Neutrophil (primary cell): ENCODE measurements at regions not wholly inside any gene's neighbourhood (a gene's known extent, or its start where the extent isn't known, plus 50 kb on each side); places are given as distances from the start of the nearest gene placed in this dataset.

Experiments used
- H3K27ac ChIP-seq: fragments of 200-600 bp; sonication (generic); 2 replicates; pipeline ENCODE4 v1.5.1; 2016; ENCODE audit warnings: mild to moderate bottlenecking, moderate library complexity
- H3K27me3 ChIP-seq: fragments of 200-600 bp; sonication (generic); 2 replicates; pipeline ENCODE4 v1.6.0; 2016; ENCODE audit warnings: mild to moderate bottlenecking
- H3K36me3 ChIP-seq: fragments of 200-600 bp; sonication (generic); 2 replicates; pipeline ENCODE4 v1.5.1; 2017
- H3K4me1 ChIP-seq, 2 experiments: fragments of 200-600 bp in 1 of 2; sonication (generic) in 1 of 2; 1 replicate in 1 of 2; 2 replicates in 1 of 2; pipeline versions ENCODE4 v1.5.1 to v1.6.1; 2013 to 2016; ENCODE audit warnings: low read depth in 1 of 2, low read length in 1 of 2, mild to moderate bottlenecking in 1 of 2, moderate library complexity in 1 of 2; ENCODE audit not compliant: control insufficient read depth in 1 of 2, insufficient read depth in 1 of 2
- H3K4me3 ChIP-seq, 2 experiments: fragments of 200-600 bp in 1 of 2; sonication (generic) in 1 of 2; 1 replicate in 1 of 2; 2 replicates in 1 of 2; pipeline ENCODE4 v1.5.1; 2013 to 2016; ENCODE audit warnings: low read depth in 1 of 2, low read length in 1 of 2, mild to moderate bottlenecking in 1 of 2, moderate library complexity in 1 of 2
- H3K9me3 ChIP-seq: fragments of 200-600 bp; sonication (generic); 2 replicates; pipeline ENCODE4 v1.5.1; 2016
- CTCF ChIP-seq: fragments of 200-600 bp; sonication (generic); IDR thresholded peaks from 2 replicates; pipeline ENCODE4 v1.5.1; 2016; ENCODE audit warnings: antibody characterized with exemption

- no peak overlapping the region for H3K4me3 ChIP-seq
- TF ChIP-seq CTCF: no peak
- H3K27ac ChIP-seq: no peak overlapping the region
- no peaks in the 10 kb centered on the region for H3K36me3 ChIP-seq
- no peaks in the 10 kb centered on the region for H3K4me1 ChIP-seq
- no peaks in the 10 kb centered on the region for H3K27me3 ChIP-seq
- no peaks in the 10 kb centered on the region for H3K9me3 ChIP-seq
Measured at GRCh38 chr12:127115468-127116035, 1151.4 kb upstream of the TMEM132C start.

GRCh38 chr12:127118251-127118650 is 1148.7 kb upstream of the TMEM132C start:
- no peak overlapping the region for H3K27ac ChIP-seq
- no peaks in the 10 kb centered on the region for H3K27me3 ChIP-seq
- no peak overlapping the region for H3K4me3 ChIP-seq
- no peaks in the 10 kb centered on the region for H3K4me1 ChIP-seq
- H3K9me3 ChIP-seq: no peaks in the 10 kb centered on the region
- no peaks in the 10 kb centered on the region for H3K36me3 ChIP-seq
- no peak for TF ChIP-seq CTCF

GRCh38 chr12:127119600-127120140 is 1147.3 kb upstream of the TMEM132C start:
- no peaks in the 10 kb centered on the region for H3K4me1 ChIP-seq
- H3K36me3 ChIP-seq: no peaks in the 10 kb centered on the region
- no peak overlapping the region for H3K4me3 ChIP-seq
- TF ChIP-seq CTCF: no peak
- no peaks in the 10 kb centered on the region for H3K9me3 ChIP-seq
- H3K27me3 ChIP-seq: no peaks in the 10 kb centered on the region
- no peak overlapping the region for H3K27ac ChIP-seq

GRCh38 chr12:127120851-127121250 is 1146.1 kb upstream of the TMEM132C start:
- no peak overlapping the region for H3K27ac ChIP-seq
- TF ChIP-seq CTCF: no peak
- no peaks in the 10 kb centered on the region for H3K36me3 ChIP-seq
- H3K27me3 ChIP-seq: no peaks in the 10 kb centered on the region
- no peaks in the 10 kb centered on the region for H3K4me1 ChIP-seq
- no peaks in the 10 kb centered on the region for H3K9me3 ChIP-seq
- H3K4me3 ChIP-seq: no peak overlapping the region

GRCh38 chr12:127121494-127122084 is 1145.4 kb upstream of the TMEM132C start:
- H3K27ac ChIP-seq: no peak overlapping the region

More at GRCh38 chr12:127121494-127122084, 1145.4 kb upstream of the TMEM132C start:
- Histone ChIP-seq H3K27me3 (no peaks in the 10 kb centered on the region), H3K4me3 (no peak overlapping the region), H3K36me3 (no peaks in the 10 kb centered on the region), H3K9me3 (no peaks in the 10 kb centered on the region), H3K4me1 (no peaks in the 10 kb centered on the region)
- no peak for TF ChIP-seq CTCF
